ENCODE measurements at regions not wholly inside any gene's neighbourhood (a gene's known extent, or its start where the extent isn't known, plus 50 kb on each side); places are given as distances from the start of the nearest gene placed in this dataset.
"Not testable (repeated sequence)": the region's sequence is repeated elsewhere in the genome, so short reads cannot be mapped to it uniquely, and the experiment has no call there.

- Mint-ChIP-seq H3K4me1 (ENCODE audit: low read depth) (peaks cover 5% of the 10 kb centered on the region), H3K4me3 (ENCODE audit: unreplicated experiment) (no peak overlapping the region), H3K27me3 (ENCODE audit: low read depth) (peaks cover 7% of the 10 kb centered on the region), H3K27ac (ENCODE audit: unreplicated experiment) (no peak overlapping the region), H3K9me3 (ENCODE audit: low read depth) (no peaks in the 10 kb centered on the region), H3K36me3 (ENCODE audit: low read depth) (no peaks in the 10 kb centered on the region)
- no peak for DNase-seq (ENCODE audit: low spot score)
- TF ChIP-seq CTCF (IDR thresholded peaks at IDR 0.05): no peak
Observed at GRCh38 chr18:59848002-59848401, 51.8 kb upstream of the PMAIP1 start.

GRCh38 chr18:59847491-59847846 lies 52.3 kb upstream of the PMAIP1 start:
- H3K36me3 Mint-ChIP-seq (ENCODE audit: low read depth); H3K27me3 Mint-ChIP-seq (ENCODE audit: low read depth); H3K4me1 Mint-ChIP-seq (ENCODE audit: low read depth); H3K4me3 Mint-ChIP-seq (ENCODE audit: unreplicated experiment); H3K9me3 Mint-ChIP-seq (ENCODE audit: low read depth); H3K27ac Mint-ChIP-seq (ENCODE audit: unreplicated experiment); DNase-seq (ENCODE audit: low spot score): not testable (repeated sequence)

GRCh38 chr18:59846814-59847490 lies 52.8 kb upstream of the PMAIP1 start:
- Mint-ChIP-seq H3K4me3 (ENCODE audit: unreplicated experiment) (no peak overlapping the region), H3K27ac (ENCODE audit: unreplicated experiment) (no peak overlapping the region), H3K4me1 (ENCODE audit: low read depth) (peaks cover 5% of the 10 kb centered on the region), H3K27me3 (ENCODE audit: low read depth) (peaks cover 3% of the 10 kb centered on the region), H3K9me3 (ENCODE audit: low read depth) (no peaks in the 10 kb centered on the region), H3K36me3 (ENCODE audit: low read depth) (no peaks in the 10 kb centered on the region)
- no peak for TF ChIP-seq CTCF (IDR thresholded peaks at IDR 0.05)
- no peak for DNase-seq (ENCODE audit: low spot score)

GRCh38 chr18:59842947-59843346 lies 56.8 kb upstream of the PMAIP1 start:
- Mint-ChIP-seq H3K36me3 (ENCODE audit: low read depth) (no peaks in the 10 kb centered on the region), H3K27me3 (ENCODE audit: low read depth) (peaks cover 7% of the 10 kb centered on the region), H3K4me1 (ENCODE audit: low read depth) (peaks cover 5% of the 10 kb centered on the region), H3K27ac (ENCODE audit: unreplicated experiment) (no peak overlapping the region), H3K4me3 (ENCODE audit: unreplicated experiment) (no peak overlapping the region), H3K9me3 (ENCODE audit: low read depth) (no peaks in the 10 kb centered on the region)
- no peak for DNase-seq (ENCODE audit: low spot score)
- TF ChIP-seq CTCF (IDR thresholded peaks at IDR 0.05): no peak

- Mint-ChIP-seq H3K4me3 (ENCODE audit: unreplicated experiment) (no peak overlapping the region), H3K27me3 (ENCODE audit: low read depth) (peaks cover 10% of the 10 kb centered on the region)
- no peak for DNase-seq (ENCODE audit: low spot score)
Observed at GRCh38 chr18:59839931-59840685, 59.7 kb upstream of the PMAIP1 start.

More at GRCh38 chr18:59839931-59840685, 59.7 kb upstream of the PMAIP1 start:
- Mint-ChIP-seq H3K4me1 (ENCODE audit: low read depth) (peaks cover 7% of the 10 kb centered on the region), H3K36me3 (ENCODE audit: low read depth) (no peaks in the 10 kb centered on the region), H3K9me3 (ENCODE audit: low read depth) (no peaks in the 10 kb centered on the region), H3K27ac (ENCODE audit: unreplicated experiment) (no peak overlapping the region)
- TF ChIP-seq CTCF (IDR thresholded peaks at IDR 0.05): peak; percentile 59
